Erythroblast (primary cell): ENCODE measurements at regions not wholly inside any gene's neighbourhood (a gene's known extent, or its start where the extent isn't known, plus 50 kb on each side); places are given as distances from the start of the nearest gene placed in this dataset.

Source experiments
- GATA1 ChIP-seq: IDR thresholded peaks from 2 replicates; pipeline ENCODE4 v1.6.1; 2011; ENCODE audit warnings: low read depth, mild to moderate bottlenecking, control low read depth, low read length, moderate library complexity
- POLR2A ChIP-seq: IDR thresholded peaks from 2 replicates; pipeline ENCODE4 v1.6.1; 2011; ENCODE audit warnings: mild to moderate bottlenecking, low read length

DNA sequence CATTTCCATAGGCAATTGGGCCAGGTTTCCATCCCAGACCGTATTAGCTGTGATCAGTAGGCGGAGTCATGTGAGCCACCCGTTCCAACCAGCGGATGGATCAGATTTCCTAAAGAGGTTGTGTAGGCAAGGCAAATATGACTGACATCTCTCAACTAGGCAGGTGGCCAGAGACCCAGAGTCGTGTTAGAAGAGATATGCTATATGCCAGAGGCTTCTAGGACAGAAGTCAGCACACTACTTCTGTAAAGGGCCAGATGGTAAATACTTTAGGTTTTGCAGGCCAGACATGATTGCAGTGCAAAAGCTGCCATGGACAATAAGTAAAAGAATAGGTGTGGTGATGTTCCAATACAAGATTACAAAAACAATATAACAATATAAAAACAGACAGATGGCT, 788.4 kb downstream of the RPA4 start:
- TF ChIP-seq POLR2A (no peak), GATA1 (no peak)
